KMS-11 (cell line): ENCODE measurements at regions not wholly inside any gene's neighbourhood (a gene's known extent, or its start where the extent isn't known, plus 50 kb on each side); places are given as distances from the start of the nearest gene placed in this dataset.
"Not testable (repeated sequence)": the region's sequence is repeated elsewhere in the genome, so short reads cannot be mapped to it uniquely, and the experiment has no call there.

Experiments
- H2AFZ ChIP-seq: fragments of 200-600 bp; sonication (generic); 2 replicates; pipeline ENCODE4 v1.6.1; 2016; ENCODE audit warnings: antibody characterized with exemption, mixed run types, low read depth
- H3K27ac ChIP-seq: fragments of 200-600 bp; sonication (generic); 2 replicates; pipeline ENCODE4 v1.6.1; 2016; ENCODE audit warnings: mild to moderate bottlenecking, mixed run types
- H3K27me3 ChIP-seq: fragments of 200-600 bp; sonication (generic); 2 replicates; pipeline ENCODE4 v1.6.1; 2017; ENCODE audit warnings: mild to moderate bottlenecking, low read depth, mixed run types, moderate library complexity; ENCODE audit not compliant: insufficient read depth
- H3K36me3 ChIP-seq: fragments of 200-600 bp; sonication (generic); 2 replicates; pipeline ENCODE4 v1.6.1; 2017; ENCODE audit warnings: mild to moderate bottlenecking, mixed run types; ENCODE audit not compliant: insufficient read depth
- H3K4me1 ChIP-seq: fragments of 200-600 bp; sonication (generic); 2 replicates; pipeline ENCODE4 v1.6.1; 2016; ENCODE audit warnings: mild to moderate bottlenecking, low read depth, mixed run types; ENCODE audit not compliant: poor library complexity, severe bottlenecking
- H3K4me2 ChIP-seq: fragments of 200-600 bp; sonication (generic); 2 replicates; pipeline ENCODE4 v1.7.0; 2016; ENCODE audit warnings: mild to moderate bottlenecking, mixed run types
- H3K4me3 ChIP-seq: fragments of 200-600 bp; sonication (generic); IDR thresholded peaks from 2 replicates; pipeline ENCODE4 v1.6.1; 2017; ENCODE audit warnings: low read depth, low read length, mixed read lengths; ENCODE audit not compliant: insufficient read depth
- H3K79me2 ChIP-seq: fragments of 200-600 bp; sonication (generic); 2 replicates; pipeline ENCODE4 v1.6.1; 2016; ENCODE audit warnings: low read depth, mixed run types; ENCODE audit not compliant: insufficient read depth
- H3K9ac ChIP-seq: fragments of 200-600 bp; sonication (generic); 2 replicates; pipeline ENCODE4 v1.6.1; 2016; ENCODE audit warnings: mild to moderate bottlenecking, mixed run types
- H4K20me1 ChIP-seq: fragments of 200-600 bp; sonication (generic); 2 replicates; pipeline ENCODE4 v1.6.1; 2016; ENCODE audit warnings: mild to moderate bottlenecking, mixed run types; ENCODE audit not compliant: insufficient read depth
- CTCF ChIP-seq: fragments of 200-600 bp; sonication (generic); conservative IDR thresholded peaks from 2 replicates; pipeline ENCODE4 v1.6.1; 2017; ENCODE audit warnings: low read depth, mild to moderate bottlenecking, antibody characterized with exemption, low read length, moderate library complexity, mixed read lengths

GRCh38 chr5:112514111-112514510 lies 95.0 kb upstream of the EPB41L4A start:
- TF ChIP-seq CTCF, result no peak
- Histone ChIP-seq H3K4me3 (no peak overlapping the region), H3K4me1 (no peaks in the 10 kb centered on the region), H3K79me2 (no peaks in the 10 kb centered on the region), H2AFZ (no peak overlapping the region), H3K27ac (no peak overlapping the region), H3K36me3 (no peaks in the 10 kb centered on the region), H4K20me1 (no peaks in the 10 kb centered on the region), H3K4me2 (no peak overlapping the region), H3K27me3 (no peaks in the 10 kb centered on the region), H3K9ac (no peak overlapping the region)

GRCh38 chr5:112520474-112520873 lies 101.4 kb upstream of the EPB41L4A start:
- H3K9ac ChIP-seq, H3K27me3 ChIP-seq, H4K20me1 ChIP-seq, H3K79me2 ChIP-seq, H3K4me3 ChIP-seq, H2AFZ ChIP-seq, H3K36me3 ChIP-seq: not testable (repeated sequence)
- H3K4me2 ChIP-seq, result peak overlapping the region; percentile 39; the same call in 1 of the 2 replicates
- H3K4me1 ChIP-seq, result peaks cover 38% of the 10 kb centered on the region
- H3K27ac ChIP-seq, result peak overlapping the region; percentile 2; the same call in 1 of the 2 replicates

DNA sequence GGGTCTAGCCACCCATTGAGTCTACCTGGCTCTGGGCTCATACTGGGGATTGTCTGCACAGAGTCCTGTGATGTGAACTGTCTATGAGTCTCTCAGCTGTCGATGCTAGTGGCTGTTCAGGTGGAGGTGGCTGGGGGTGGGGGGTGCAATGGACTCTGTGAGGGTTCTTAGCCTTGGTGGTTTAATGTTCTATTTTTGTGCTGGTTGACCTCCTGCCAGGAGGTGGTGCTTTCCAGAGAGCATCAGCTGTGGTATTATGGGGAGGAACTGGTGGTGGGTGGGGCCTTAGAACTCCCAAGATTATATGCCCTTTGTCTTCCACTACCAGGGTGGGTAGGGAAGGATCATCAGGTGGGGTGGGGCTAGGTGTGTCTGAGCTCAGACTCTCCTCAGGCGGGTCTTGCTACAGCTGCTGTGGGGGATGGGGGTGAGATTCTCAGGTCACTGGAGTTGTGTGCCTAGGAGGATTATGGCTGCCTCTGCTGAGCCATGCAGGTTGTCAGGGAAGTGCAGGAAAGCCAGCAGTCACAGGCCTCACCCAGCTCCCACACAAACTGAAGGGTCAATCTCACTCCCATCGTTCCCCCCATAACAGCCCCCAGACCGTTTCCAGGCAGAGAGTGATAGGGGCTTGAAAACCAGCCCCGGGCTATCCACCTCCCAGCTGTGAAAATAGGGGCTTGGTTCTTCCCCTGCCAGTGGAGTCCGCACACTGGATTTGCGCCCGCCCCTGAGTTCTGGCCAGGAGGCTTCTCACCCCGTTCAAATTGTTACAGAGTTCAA lies 104.0 kb upstream of the EPB41L4A start:
- not testable (repeated sequence) for H3K27ac ChIP-seq, H3K9ac ChIP-seq, H3K27me3 ChIP-seq, H3K4me3 ChIP-seq, H3K79me2 ChIP-seq, H4K20me1 ChIP-seq, H3K36me3 ChIP-seq
- H3K4me1 ChIP-seq, result peaks cover 38% of the 10 kb centered on the region
- H3K4me2 ChIP-seq, result peak overlapping the region; percentile 38; the same call in 1 of the 2 replicates
- H2AFZ ChIP-seq, result peak overlapping the region; percentile 67

DNA sequence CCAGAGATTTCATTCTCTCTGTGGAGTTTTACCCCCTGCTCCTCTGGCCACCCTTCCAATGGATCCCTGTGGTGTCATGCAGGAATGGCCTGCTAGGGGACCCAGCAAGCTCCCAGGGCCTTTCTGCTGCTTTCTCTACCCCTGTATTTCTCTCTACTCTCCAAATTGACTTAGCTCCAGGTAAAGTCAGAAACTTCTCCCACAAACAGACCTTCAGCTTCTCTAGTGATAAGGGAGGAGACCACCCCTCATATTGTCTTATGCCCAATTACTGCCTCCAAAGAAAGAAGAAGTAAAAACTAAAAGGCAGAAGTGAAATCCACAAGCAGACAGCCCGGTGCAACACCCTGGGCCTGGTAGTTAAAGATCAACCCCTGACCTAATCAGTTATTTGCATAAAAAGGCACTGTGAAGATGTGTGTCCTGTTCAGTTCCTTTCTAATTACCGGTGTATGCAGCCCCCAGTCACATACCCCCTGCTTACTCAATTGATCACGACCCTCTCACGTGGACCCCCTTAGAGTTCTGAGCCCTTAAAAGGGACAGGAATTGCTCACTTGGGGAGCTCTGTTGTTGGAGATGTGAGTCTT lies 104.7 kb upstream of the EPB41L4A start:
- Histone ChIP-seq H2AFZ (peak overlapping the region; percentile 67; the same call in 1 of the 2 replicates), H3K4me1 (peaks cover 38% of the 10 kb centered on the region)
- H3K27ac ChIP-seq, H3K4me3 ChIP-seq, H3K27me3 ChIP-seq, H3K4me2 ChIP-seq, H3K9ac ChIP-seq, H3K79me2 ChIP-seq, H4K20me1 ChIP-seq, H3K36me3 ChIP-seq: not testable (repeated sequence)

- Histone ChIP-seq H3K4me2 (no peak overlapping the region), H3K27ac (no peak overlapping the region)
Measured at GRCh38 chr5:112525217-112525616, 106.1 kb upstream of the EPB41L4A start.

More at GRCh38 chr5:112525217-112525616, 106.1 kb upstream of the EPB41L4A start:
- no peak for TF ChIP-seq CTCF
- H3K4me1 ChIP-seq, result peaks cover 35% of the 10 kb centered on the region
- H3K79me2 ChIP-seq, result no peaks in the 10 kb centered on the region
- no peaks in the 10 kb centered on the region for H3K27me3 ChIP-seq
- no peak overlapping the region for H3K4me3 ChIP-seq
- H3K9ac ChIP-seq, result no peak overlapping the region
- no peak overlapping the region for H2AFZ ChIP-seq
- no peaks in the 10 kb centered on the region for H4K20me1 ChIP-seq
- no peaks in the 10 kb centered on the region for H3K36me3 ChIP-seq
